ENCODE measurements at regions not wholly inside any gene's neighbourhood (a gene's known extent, or its start where the extent isn't known, plus 50 kb on each side); places are given as distances from the start of the nearest gene placed in this dataset.
"Not testable (repeated sequence)": the region's sequence is repeated elsewhere in the genome, so short reads cannot be mapped to it uniquely, and the experiment has no call there.

- DNase-seq (ENCODE audit: low read depth) = no peak
Measured at GRCh38 chr1:181202986-181203555, 114.6 kb downstream of the IER5 start.

DNA sequence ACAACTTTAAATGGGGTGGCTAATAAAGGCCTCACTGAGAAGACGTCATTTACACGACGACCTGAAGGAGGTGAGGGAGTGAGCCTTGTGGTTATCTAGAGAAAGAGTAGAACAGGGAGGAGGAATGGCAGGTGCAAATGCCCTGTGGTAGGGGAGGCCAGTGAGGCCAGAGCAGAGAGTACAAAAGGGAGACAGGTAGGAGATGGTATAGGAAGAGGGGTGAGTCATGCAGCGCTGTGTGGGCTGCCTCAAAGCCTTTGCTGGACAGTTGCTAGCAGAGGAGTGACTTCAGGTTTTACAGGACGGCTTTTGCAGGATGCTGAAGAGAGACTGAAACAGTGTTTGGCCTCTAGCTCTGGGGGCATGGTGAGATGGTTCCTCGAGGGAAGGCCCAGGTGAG is 116.0 kb downstream of the IER5 start:
- DNase-seq (ENCODE audit: low read depth) = no peak

- DNase-seq (ENCODE audit: low read depth) = no peak
Measured at GRCh38 chr1:181205901-181206300, 117.4 kb downstream of the IER5 start.

GRCh38 chr1:181206513-181206912 is 118.0 kb downstream of the IER5 start:
- no peak for DNase-seq (ENCODE audit: low read depth)

- DNase-seq (ENCODE audit: low read depth) = no peak
Measured at GRCh38 chr1:181206979-181207790, 118.7 kb downstream of the IER5 start.

GRCh38 chr1:181208083-181208482 is 119.6 kb downstream of the IER5 start:
- DNase-seq (ENCODE audit: low read depth) = no peak

DNA sequence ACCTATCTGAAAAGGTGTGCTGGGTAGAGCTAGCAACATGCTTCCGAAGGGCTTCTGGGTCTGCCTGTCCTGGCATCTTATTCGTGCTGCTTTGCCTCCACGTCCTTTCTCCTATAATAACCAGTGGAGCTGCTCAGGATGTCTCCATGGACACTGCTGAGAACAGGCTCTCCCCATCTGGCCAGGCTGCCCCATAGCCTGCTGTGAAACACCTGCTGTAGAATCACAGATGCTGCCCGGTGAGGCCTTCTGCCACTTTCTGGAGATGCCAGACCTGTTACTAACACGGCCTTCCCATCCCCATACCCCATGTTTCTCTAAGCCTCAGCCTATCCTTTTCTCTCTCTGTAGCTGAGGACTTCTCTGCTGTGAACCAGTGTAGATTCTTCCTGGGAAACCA is 120.5 kb downstream of the IER5 start:
- no peak for DNase-seq (ENCODE audit: low read depth)

DNA sequence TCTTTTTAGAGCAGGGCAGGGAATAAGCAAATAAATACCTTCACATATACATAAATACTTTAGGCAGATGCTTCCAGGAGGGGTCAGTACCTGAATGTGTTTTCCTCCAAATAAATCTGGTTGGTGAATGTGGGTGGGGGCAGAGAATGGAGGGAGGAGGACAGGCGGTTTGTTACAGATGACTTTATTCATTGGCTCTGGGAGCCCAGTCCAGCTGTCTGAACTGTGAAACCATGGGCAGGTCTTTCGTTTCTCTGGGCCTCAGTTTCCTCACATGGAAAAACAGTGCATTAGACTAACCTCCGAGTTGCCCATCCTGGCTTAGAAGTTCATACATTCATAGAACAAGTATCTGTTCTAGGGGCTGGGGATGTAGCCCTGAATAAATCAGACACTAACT is 124.6 kb downstream of the IER5 start:
- DNase-seq (ENCODE audit: low read depth) = no peak

DNA sequence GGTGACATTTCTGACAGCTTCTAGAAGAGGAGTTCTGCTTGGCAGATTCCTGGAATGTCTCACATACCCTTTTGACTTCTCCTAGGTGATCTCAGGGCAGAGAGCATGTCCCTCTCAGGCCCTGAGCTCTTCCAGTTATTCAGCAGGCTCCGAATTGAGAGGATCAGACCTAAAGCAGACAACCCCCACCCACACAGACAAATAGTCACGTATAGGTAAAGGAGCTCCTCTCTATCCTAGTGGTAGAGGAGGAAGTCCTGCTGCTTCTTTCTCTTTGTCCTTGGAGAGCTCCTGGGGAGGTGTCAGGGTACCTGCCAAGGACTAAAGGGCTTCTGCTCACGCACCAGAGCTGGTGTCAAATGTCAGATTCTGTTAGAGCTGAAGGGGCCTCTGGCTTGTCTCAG is 128.1 kb downstream of the IER5 start:
- no peak for DNase-seq (ENCODE audit: low read depth)

DNA sequence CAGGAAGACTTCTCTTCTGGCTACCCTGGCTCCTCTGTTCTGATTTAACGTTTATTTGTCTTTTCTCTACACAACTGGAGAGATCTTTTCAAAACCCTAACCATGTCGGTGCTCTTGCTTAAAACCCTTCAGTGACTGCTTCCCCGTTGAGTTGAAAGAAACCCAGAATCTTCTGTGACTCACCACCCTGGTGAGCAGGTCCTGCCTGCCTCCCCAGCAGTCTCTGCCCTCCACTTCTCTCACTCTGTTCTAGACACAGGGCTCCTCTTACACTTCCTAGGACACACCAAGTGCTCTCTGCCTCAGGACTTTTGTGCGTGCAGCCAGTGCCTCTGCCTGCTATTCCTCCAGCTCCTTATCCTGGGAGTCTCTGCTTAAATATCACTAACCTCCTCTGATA is 131.4 kb downstream of the IER5 start:
- no peak for DNase-seq (ENCODE audit: low read depth)

GRCh38 chr1:181221078-181221477 is 132.6 kb downstream of the IER5 start:
- DNase-seq (ENCODE audit: low read depth) = no peak

GRCh38 chr1:181222972-181223505 is 134.5 kb downstream of the IER5 start:
- DNase-seq (ENCODE audit: low read depth) = no peak

GRCh38 chr1:181226728-181227127 is 138.2 kb downstream of the IER5 start:
- DNase-seq (ENCODE audit: low read depth) = not testable (repeated sequence)

GRCh38 chr1:181239086-181239485 is 150.6 kb downstream of the IER5 start:
- DNase-seq (ENCODE audit: low read depth) = no peak

- not testable (repeated sequence) for DNase-seq (ENCODE audit: low read depth)
Measured at GRCh38 chr1:181246320-181246719, 157.8 kb downstream of the IER5 start.

DNA sequence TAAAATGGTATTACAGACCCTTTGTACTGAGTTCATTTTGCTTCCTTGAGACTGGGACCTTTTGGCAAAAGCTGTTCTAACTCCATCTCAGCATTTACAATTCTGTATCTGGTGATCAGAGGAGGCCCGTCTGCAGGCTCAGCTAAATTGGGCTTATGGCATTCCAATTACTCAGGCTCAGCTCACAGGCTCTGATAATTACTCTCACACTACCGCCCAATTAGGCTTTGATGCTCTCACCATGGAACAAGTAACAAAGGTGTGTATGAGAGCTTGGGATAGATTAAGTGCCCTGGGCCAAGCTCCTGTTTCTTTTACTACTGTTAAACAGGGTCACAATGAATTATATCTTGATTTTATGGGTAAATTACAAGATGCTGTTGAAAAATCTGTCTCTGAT is 159.9 kb downstream of the IER5 start:
- DNase-seq (ENCODE audit: low read depth) = not testable (repeated sequence)

DNA sequence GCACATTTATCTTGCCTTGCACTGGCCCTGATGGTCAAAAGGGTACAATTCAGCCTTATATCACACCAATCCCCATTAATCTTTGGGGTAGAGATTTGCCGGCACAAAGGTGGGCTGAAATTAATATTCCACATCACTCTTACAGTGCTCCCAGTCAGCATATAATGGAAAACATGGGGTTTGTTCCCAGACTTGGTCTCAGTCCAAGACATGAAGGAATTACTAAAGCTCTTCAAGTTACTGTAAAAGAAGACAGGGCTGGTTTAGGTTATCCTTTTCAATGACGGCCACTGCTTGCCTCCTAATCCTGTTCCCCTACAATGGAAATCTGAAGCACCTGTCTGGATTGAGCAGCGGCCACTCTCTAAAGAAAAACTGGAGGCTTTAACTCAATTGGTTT is 160.7 kb downstream of the IER5 start:
- no peak for DNase-seq (ENCODE audit: low read depth)

- DNase-seq (ENCODE audit: low read depth) = no peak
Measured at GRCh38 chr1:181250038-181250437, 161.5 kb downstream of the IER5 start.

- DNase-seq (ENCODE audit: low read depth) = peak; percentile 20
Measured at GRCh38 chr1:181251001-181251712, 162.7 kb downstream of the IER5 start.

DNA sequence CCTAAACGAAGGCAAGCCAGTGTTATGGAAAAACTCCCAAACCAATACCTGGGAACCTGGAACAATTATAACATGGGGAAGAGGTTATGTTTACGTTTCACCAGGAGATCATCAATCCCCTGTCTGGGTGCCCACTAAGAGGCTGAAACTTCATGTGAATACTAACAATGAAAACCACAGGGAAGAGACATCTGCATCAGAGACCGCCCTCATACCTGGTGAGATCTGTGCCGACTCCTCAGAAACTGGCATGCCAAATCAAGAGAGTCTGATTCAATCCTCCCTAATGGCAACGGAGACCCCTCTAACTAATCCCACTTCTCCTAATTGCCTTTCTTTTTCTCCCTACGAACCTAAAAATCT is 163.2 kb downstream of the IER5 start:
- DNase-seq (ENCODE audit: low read depth) = no peak

GRCh38 chr1:181253601-181254000 is 165.1 kb downstream of the IER5 start:
- DNase-seq (ENCODE audit: low read depth) = not testable (repeated sequence)

- peak; percentile 90 for DNase-seq (ENCODE audit: low read depth)
Measured at GRCh38 chr1:181255270-181255929, 166.9 kb downstream of the IER5 start.
